Caco-2 (cell line): ENCODE measurements at regions not wholly inside any gene's neighbourhood (a gene's known extent, or its start where the extent isn't known, plus 50 kb on each side); places are given as distances from the start of the nearest gene placed in this dataset.

ENCODE experiments used
- BruUV-seq: library from RNA; stranded (reverse); fragments of 400-500 nt; replicated peaks from 2 replicates; lab custom pipeline; 2021; lab: Mats Ljungman, UMichigan
- CTCF ChIA-PET: fragments of 300-600 bp; sonication (Branson Sonifier 250); formaldehyde crosslinking; loops from one replicate; lab custom pipeline; 2022; ENCODE audit warnings: antibody characterized with exemption; lab: Charles Lee
- POLR2A ChIA-PET: fragments of 300-600 bp; sonication (Branson Sonifier 250); formaldehyde crosslinking; loops from one replicate; lab custom pipeline; 2022; ENCODE audit warnings: antibody characterized with exemption; lab: Charles Lee
- DNase-seq, 2 experiments: peaks; one replicate each; pipeline versions ENCODE4 v3.0.0 to v3.0.0-alpha.2; 2020 to 2022
- H3K27me3 ChIP-seq: replicated peaks from 2 replicates; pipeline ENCODE4 v1.6.0; 2011; ENCODE audit warnings: low read length; ENCODE audit not compliant: control insufficient read depth, insufficient read depth
- H3K36me3 ChIP-seq: 2 replicates; pipeline ENCODE4 v1.5.1; 2011; ENCODE audit warnings: low read length; ENCODE audit not compliant: control insufficient read depth, insufficient read depth
- H3K4me1 ChIP-seq: fragments of 250-450 bp; sonication (Bioruptor Pico); 2 replicates; pipeline ENCODE4 v1.5.1; 2020; ENCODE audit warnings: mild to moderate bottlenecking
- H3K4me3 ChIP-seq: 2 replicates; pipeline ENCODE4 v1.5.1; 2011; ENCODE audit warnings: low read depth, mild to moderate bottlenecking, control low read depth, low read length
- H3K9me3 ChIP-seq: fragments of 250-450 bp; sonication (Bioruptor Pico); 2 replicates; pipeline ENCODE4 v1.5.1; 2020; ENCODE audit warnings: mild to moderate bottlenecking, moderate library complexity
- H3K27ac Mint-ChIP-seq: one replicate; pipeline ENCODE4 v1.8.0; 2022; ENCODE audit warnings: mixed read lengths; ENCODE audit not compliant: unreplicated experiment
- H3K27me3 Mint-ChIP-seq: one replicate; pipeline ENCODE4 v1.8.0; 2022; ENCODE audit warnings: mixed read lengths; ENCODE audit not compliant: insufficient read depth, unreplicated experiment
- H3K36me3 Mint-ChIP-seq: one replicate; pipeline ENCODE4 v1.8.0; 2022; ENCODE audit warnings: mild to moderate bottlenecking, mixed read lengths; ENCODE audit not compliant: insufficient read depth, unreplicated experiment
- H3K4me1 Mint-ChIP-seq: one replicate; pipeline ENCODE4 v1.8.0; 2022; ENCODE audit warnings: low read depth, mixed read lengths; ENCODE audit not compliant: unreplicated experiment
- H3K4me3 Mint-ChIP-seq: one replicate; pipeline ENCODE4 v1.8.0; 2022; ENCODE audit warnings: mild to moderate bottlenecking, moderate library complexity, mixed read lengths; ENCODE audit not compliant: unreplicated experiment
- H3K9me3 Mint-ChIP-seq: one replicate; pipeline ENCODE4 v1.8.0; 2022; ENCODE audit warnings: mixed read lengths; ENCODE audit not compliant: unreplicated experiment
- CTCF ChIP-seq, 2 experiments: fragments of 200-600 bp in 1 of 2; IDR thresholded peaks; 1 replicate in 1 of 2; 2 replicates in 1 of 2; pipeline versions ENCODE4 v1.5.1 to v1.8.0; 2011 to 2022; ENCODE audit warnings: antibody characterized with exemption in 1 of 2, control low read depth in 1 of 2, inconsistent platforms in 1 of 2, low read depth in 1 of 2, low read length in 1 of 2, mild to moderate bottlenecking in 1 of 2, moderate library complexity in 1 of 2; ENCODE audit not compliant: insufficient read depth in 1 of 2, severe bottlenecking in 1 of 2, unreplicated experiment in 1 of 2
- intact Hi-C: fragments of 100-400 bp; cut with micrococcal nuclease; formaldehyde crosslinking; loops from one replicate; pipeline ENCODE4 v1.10.0; 2022; ENCODE audit not compliant: unreplicated experiment

- no peaks in the 10 kb centered on the region for H3K36me3 ChIP-seq
- no peaks in the 10 kb centered on the region for H3K9me3 Mint-ChIP-seq
- H3K4me1 Mint-ChIP-seq, result peaks cover 7% of the 10 kb centered on the region
- no TSS peak for BruUV-seq
- H3K27ac Mint-ChIP-seq, result no peak overlapping the region
- no peaks in the 10 kb centered on the region for H3K4me1 ChIP-seq
- H3K36me3 Mint-ChIP-seq, result peaks cover 6% of the 10 kb centered on the region
- no peak overlapping the region for H3K4me3 ChIP-seq
- no peak for DNase-seq
- CTCF ChIA-PET, result interaction anchor here (0.6 kb wide), 1 partner anchor 369 kb away, joined by 3 read pairs; no protein-coding TSS in a partner anchor
- no peaks in the 10 kb centered on the region for H3K27me3 ChIP-seq
- intact Hi-C loops, result loop anchor here (5.0 kb wide), 1 partner anchor 42 kb away; no protein-coding TSS in a partner anchor
- H3K27me3 Mint-ChIP-seq, result no peaks in the 10 kb centered on the region
- TF ChIP-seq CTCF (IDR thresholded peaks at IDR 0.05; ENCODE audit: insufficient read depth in 1 of 2, low read depth in 1 of 2, low read length in 1 of 2, severe bottlenecking in 1 of 2, unreplicated experiment in 1 of 2), result no peak
- POLR2A ChIA-PET, result no interaction called here
- H3K9me3 ChIP-seq, result no peaks in the 10 kb centered on the region; the same call in 1 of the 2 replicates
- no peak overlapping the region for H3K4me3 Mint-ChIP-seq
These were observed 58.5 kb downstream of the PSMG1 start for GRCh38 chr21:39124681-39125251.

GRCh38 chr21:39123375-39123774 is 59.9 kb downstream of the PSMG1 start:
- Histone ChIP-seq H3K4me3 (no peak overlapping the region), H3K27me3 (no peaks in the 10 kb centered on the region), H3K36me3 (no peaks in the 10 kb centered on the region), H3K4me1 (no peaks in the 10 kb centered on the region), H3K9me3 (no peaks in the 10 kb centered on the region; the same call in 1 of the 2 replicates)
- no TSS peak for BruUV-seq
- intact Hi-C loops, result no loop called here
- TF ChIP-seq CTCF (IDR thresholded peaks at IDR 0.05; ENCODE audit: insufficient read depth in 1 of 2, low read depth in 1 of 2, low read length in 1 of 2, severe bottlenecking in 1 of 2, unreplicated experiment in 1 of 2), result no peak
- no peak overlapping the region for H3K4me3 Mint-ChIP-seq
- peaks cover 6% of the 10 kb centered on the region for H3K36me3 Mint-ChIP-seq
- POLR2A ChIA-PET, result no interaction called here
- H3K4me1 Mint-ChIP-seq, result peaks cover 7% of the 10 kb centered on the region
- no peaks in the 10 kb centered on the region for H3K9me3 Mint-ChIP-seq
- no peak overlapping the region for H3K27ac Mint-ChIP-seq
- CTCF ChIA-PET, result no interaction called here
- H3K27me3 Mint-ChIP-seq, result no peaks in the 10 kb centered on the region
- DNase-seq, result no peak

GRCh38 chr21:39121600-39122355 is 61.5 kb downstream of the PSMG1 start:
- Histone ChIP-seq H3K9me3 (no peaks in the 10 kb centered on the region; the same call in 1 of the 2 replicates), H3K4me1 (no peaks in the 10 kb centered on the region), H3K27me3 (no peaks in the 10 kb centered on the region), H3K36me3 (no peaks in the 10 kb centered on the region), H3K4me3 (no peak overlapping the region)
- Mint-ChIP-seq H3K4me3 (no peak overlapping the region), H3K27me3 (no peaks in the 10 kb centered on the region), H3K27ac (no peak overlapping the region), H3K9me3 (no peaks in the 10 kb centered on the region), H3K4me1 (peaks cover 7% of the 10 kb centered on the region), H3K36me3 (peaks cover 6% of the 10 kb centered on the region)
- no peak for TF ChIP-seq CTCF (IDR thresholded peaks at IDR 0.05; ENCODE audit: insufficient read depth in 1 of 2, low read depth in 1 of 2, low read length in 1 of 2, severe bottlenecking in 1 of 2, unreplicated experiment in 1 of 2)
- BruUV-seq, result no TSS peak
- CTCF ChIA-PET, result no interaction called here
- intact Hi-C loops, result no loop called here
- no peak for DNase-seq
- POLR2A ChIA-PET, result no interaction called here
